Panc1 (cell line): ENCODE measurements at regions not wholly inside any gene's neighbourhood (a gene's known extent, or its start where the extent isn't known, plus 50 kb on each side); places are given as distances from the start of the nearest gene placed in this dataset.

Experiments
- ATAC-seq: fragments of 200-7000 bp; cut with Tn5 transposase; 2 replicates; pipeline ENCODE4 v1.9.1; 2020; ENCODE audit warnings: mild to moderate bottlenecking, moderate library complexity
- BruUV-seq: library from RNA; stranded (reverse); fragments of 400-500 nt; replicated peaks from 2 replicates; lab custom pipeline; 2021; lab: Mats Ljungman, UMichigan
- CTCF ChIA-PET: fragments of 300-600 bp; sonication (Branson Sonifier 250); formaldehyde crosslinking; loops from one replicate; lab custom pipeline; 2022; ENCODE audit warnings: antibody characterized with exemption; lab: Charles Lee
- POLR2A ChIA-PET: fragments of 300-600 bp; sonication (Branson Sonifier 250); formaldehyde crosslinking; loops from one replicate; lab custom pipeline; 2022; ENCODE audit warnings: antibody characterized with exemption; lab: Charles Lee
- DNase-seq: peaks from one replicate; pipeline ENCODE4 v3.0.0-alpha.2; 2010; ENCODE audit warnings: low read depth, low spot score
- H3K27ac ChIP-seq: 2 replicates; pipeline ENCODE4 v1.5.1; 2011; ENCODE audit warnings: mild to moderate bottlenecking, low read length, inconsistent platforms
- H3K27me3 ChIP-seq: fragments of 200-500 bp; sonication (Bioruptor generic); 2 replicates; pipeline ENCODE4 v1.6.0; 2014; ENCODE audit warnings: low read length, inconsistent platforms; ENCODE audit not compliant: control insufficient read depth, insufficient read depth
- H3K36me3 ChIP-seq: fragments of 200-500 bp; sonication (Bioruptor generic); 2 replicates; pipeline ENCODE4 v1.5.1; 2014; ENCODE audit warnings: inconsistent platforms, mild to moderate bottlenecking, low read length, moderate library complexity; ENCODE audit not compliant: control insufficient read depth, insufficient read depth
- H3K4me1 ChIP-seq: 2 replicates; pipeline ENCODE4 v1.5.1; 2011; ENCODE audit warnings: inconsistent platforms, mild to moderate bottlenecking, low read length, moderate library complexity; ENCODE audit not compliant: control insufficient read depth, insufficient read depth
- H3K4me3 ChIP-seq, 2 experiments: 2 replicates each; pipeline ENCODE4 v1.5.1; 2011 to 2012; ENCODE audit warnings: low read depth in 2 of 2, low read length in 2 of 2, mild to moderate bottlenecking in 2 of 2, inconsistent platforms in 1 of 2, moderate library complexity in 1 of 2
- H3K9me3 ChIP-seq: fragments of 200-500 bp; sonication (Bioruptor generic); 2 replicates; pipeline ENCODE4 v1.5.1; 2014; ENCODE audit warnings: low read depth, mild to moderate bottlenecking, inconsistent platforms, low read length, moderate library complexity; ENCODE audit not compliant: control insufficient read depth, insufficient read depth
- CTCF ChIP-seq: fragments of 450-650 bp; IDR thresholded peaks from 2 replicates; pipeline ENCODE4 v1.5.1; 2017; ENCODE audit warnings: mild to moderate bottlenecking
- POLR2AphosphoS5 ChIP-seq: IDR thresholded peaks from 2 replicates; pipeline ENCODE4 v1.6.1; 2012; ENCODE audit warnings: mild to moderate bottlenecking, low read depth, low read length, moderate library complexity
- REST ChIP-seq, 2 experiments: IDR thresholded peaks; 2 replicates each; pipeline ENCODE4 v1.6.1; 2011 to 2012; ENCODE audit warnings: low read depth in 2 of 2, control low read depth in 1 of 2, low read length in 1 of 2, mild to moderate bottlenecking in 1 of 2, moderate library complexity in 1 of 2; ENCODE audit not compliant: insufficient read depth in 1 of 2
- SIN3A ChIP-seq: IDR thresholded peaks from 2 replicates; pipeline ENCODE4 v1.6.1; 2012; ENCODE audit warnings: low read depth, mild to moderate bottlenecking, low read length, moderate library complexity, borderline replicate concordance; ENCODE audit not compliant: insufficient read depth
- TCF7L2 ChIP-seq: IDR thresholded peaks from 2 replicates; pipeline ENCODE4 v1.6.1; 2011; ENCODE audit warnings: mild to moderate bottlenecking, low read depth, low read length, inconsistent platforms
- in situ Hi-C: cut with HindIII; loops from 2 replicates; pipeline ENCODE4 v1.10.0; 2016; ENCODE audit warnings: low sequenced_read_pairs, low pct_unique_long_range_greater_than_20kb
- intact Hi-C: fragments of 100-400 bp; cut with micrococcal nuclease; formaldehyde crosslinking; loops from one replicate; pipeline ENCODE4 v1.10.0; 2022; ENCODE audit not compliant: unreplicated experiment

DNA sequence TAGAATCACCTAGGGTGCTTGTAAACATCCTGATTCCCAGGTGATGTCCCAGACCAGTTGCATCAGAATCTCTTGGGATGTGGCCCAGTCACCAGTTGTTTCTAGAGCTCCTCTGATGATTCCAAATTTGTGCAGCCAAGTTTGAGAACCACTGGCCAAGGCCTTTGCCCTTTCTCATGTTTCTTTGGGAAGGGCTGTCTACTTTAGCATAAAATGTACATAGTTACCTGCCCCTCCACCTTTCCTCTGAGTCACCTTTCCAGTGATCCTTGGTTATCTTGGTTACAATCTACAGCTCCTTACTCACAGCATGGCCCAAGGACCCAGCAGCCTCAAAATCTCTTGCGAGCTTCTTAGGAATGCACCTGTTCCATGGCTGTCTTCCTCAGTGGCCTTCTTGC lies 206.2 kb upstream of the ADRA1D start:
- no peaks in the 10 kb centered on the region for H3K36me3 ChIP-seq
- no peaks in the 10 kb centered on the region for H3K27me3 ChIP-seq
- no peak overlapping the region for H3K4me3 ChIP-seq
- no peak overlapping the region for H3K27ac ChIP-seq
- no peak for ATAC-seq
- BruUV-seq: no TSS peak
- in situ Hi-C loops: no loop called here
- no peaks in the 10 kb centered on the region for H3K4me1 ChIP-seq
- no peak for DNase-seq
- intact Hi-C loops: no loop called here
- POLR2A ChIA-PET: interaction anchor here (0.6 kb wide), 1 partner anchor 113 kb away, joined by 4 read pairs; no protein-coding TSS in a partner anchor
- H3K9me3 ChIP-seq: no peaks in the 10 kb centered on the region
- TF ChIP-seq TCF7L2: no peak
- TF ChIP-seq REST (IDR thresholded peaks at IDR 0.05; ENCODE audit: insufficient read depth in 1 of 2, low read depth in 2 of 2, low read length in 1 of 2): no peak
- no peak for TF ChIP-seq POLR2AphosphoS5
- no peak for TF ChIP-seq SIN3A
- TF ChIP-seq CTCF: no peak
- CTCF ChIA-PET: no interaction called here

DNA sequence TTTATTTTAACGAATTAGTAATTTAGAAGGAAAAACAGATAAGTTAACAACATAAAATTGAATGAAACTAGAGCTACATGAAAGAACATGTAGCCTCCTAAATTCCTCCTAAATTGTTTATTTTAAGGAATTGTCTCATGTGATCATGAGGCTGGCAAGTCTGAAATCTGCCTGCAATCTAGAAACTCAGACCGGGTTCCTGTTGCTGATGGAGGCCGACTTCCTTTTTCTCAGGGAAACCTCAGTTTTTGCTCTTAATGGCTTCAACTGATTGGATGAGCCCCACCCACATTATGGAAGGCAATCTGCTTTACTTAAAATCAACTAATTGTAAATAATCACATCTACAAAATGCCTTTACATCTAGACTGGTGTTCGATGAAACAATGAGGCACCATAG lies 205.0 kb upstream of the ADRA1D start:
- no peak for ATAC-seq
- H3K36me3 ChIP-seq: no peaks in the 10 kb centered on the region
- in situ Hi-C loops: no loop called here
- no peaks in the 10 kb centered on the region for H3K27me3 ChIP-seq
- no peaks in the 10 kb centered on the region for H3K9me3 ChIP-seq
- intact Hi-C loops: no loop called here
- no TSS peak for BruUV-seq
- H3K27ac ChIP-seq: no peak overlapping the region
- H3K4me3 ChIP-seq: no peak overlapping the region
- TF ChIP-seq POLR2AphosphoS5 (no peak), SIN3A (no peak), TCF7L2 (no peak), CTCF (no peak), REST (IDR thresholded peaks at IDR 0.05; ENCODE audit: insufficient read depth in 1 of 2, low read depth in 2 of 2, low read length in 1 of 2) (no peak)
- DNase-seq: no peak
- ChIA-PET POLR2A (no interaction called here), CTCF (no interaction called here)
- no peaks in the 10 kb centered on the region for H3K4me1 ChIP-seq
